ENCODE measurements at regions not wholly inside any gene's neighbourhood (a gene's known extent, or its start where the extent isn't known, plus 50 kb on each side); places are given as distances from the start of the nearest gene placed in this dataset.
"Not testable (repeated sequence)": the region's sequence is repeated elsewhere in the genome, so short reads cannot be mapped to it uniquely, and the experiment has no call there.

DNA sequence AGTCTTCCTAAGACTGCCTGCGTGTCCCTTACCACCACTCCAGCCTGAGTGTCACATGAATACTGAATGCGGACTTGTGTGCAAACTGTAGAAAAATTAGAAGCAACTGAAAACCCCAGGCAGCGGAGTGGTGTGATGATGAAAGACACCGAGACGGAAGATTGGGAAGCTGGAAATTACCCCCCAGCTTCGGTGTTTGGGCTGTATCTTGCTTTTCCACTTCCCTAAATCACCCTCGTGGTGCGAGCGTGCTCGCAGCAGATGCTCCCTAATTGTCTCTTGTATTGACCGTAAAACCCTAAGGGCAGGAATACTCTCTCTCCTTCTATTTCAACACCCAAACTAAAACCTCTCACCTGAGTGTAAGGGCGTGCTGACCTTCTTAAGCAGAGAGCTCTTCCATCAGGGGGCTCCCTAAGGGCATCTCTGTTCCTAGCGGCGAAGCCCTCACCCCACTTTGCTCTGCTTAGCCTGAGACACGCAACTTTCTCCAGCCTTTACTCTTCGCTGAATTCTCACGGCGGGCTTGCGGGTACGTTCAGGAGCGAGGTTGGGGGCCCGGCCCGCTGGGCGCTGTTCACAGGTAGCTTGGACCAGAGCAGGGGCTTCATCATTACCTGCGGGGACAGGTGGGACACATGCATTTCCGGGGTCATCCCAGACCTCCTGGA is 62.4 kb downstream of the CRYBB2 start:
- no peak for DNase-seq (ENCODE audit: low read depth)

DNA sequence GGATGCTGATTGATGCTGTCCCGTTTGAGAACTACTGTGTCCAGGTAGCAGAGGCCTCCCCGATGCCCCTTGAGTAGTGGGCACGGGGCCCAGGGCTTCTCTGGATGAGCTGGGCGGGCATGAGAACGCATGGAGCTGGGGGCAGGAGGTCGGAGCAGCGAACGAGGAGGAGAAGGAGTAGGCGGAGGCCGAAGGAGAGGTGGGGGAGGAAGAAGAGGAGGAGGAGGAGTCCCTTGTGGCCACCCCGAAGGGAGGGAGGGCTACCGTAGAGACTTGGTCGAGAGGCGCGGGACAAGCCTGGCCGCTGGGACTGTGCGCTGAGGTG is 62.9 kb downstream of the CRYBB2 start:
- DNase-seq (ENCODE audit: low read depth): no peak

DNA sequence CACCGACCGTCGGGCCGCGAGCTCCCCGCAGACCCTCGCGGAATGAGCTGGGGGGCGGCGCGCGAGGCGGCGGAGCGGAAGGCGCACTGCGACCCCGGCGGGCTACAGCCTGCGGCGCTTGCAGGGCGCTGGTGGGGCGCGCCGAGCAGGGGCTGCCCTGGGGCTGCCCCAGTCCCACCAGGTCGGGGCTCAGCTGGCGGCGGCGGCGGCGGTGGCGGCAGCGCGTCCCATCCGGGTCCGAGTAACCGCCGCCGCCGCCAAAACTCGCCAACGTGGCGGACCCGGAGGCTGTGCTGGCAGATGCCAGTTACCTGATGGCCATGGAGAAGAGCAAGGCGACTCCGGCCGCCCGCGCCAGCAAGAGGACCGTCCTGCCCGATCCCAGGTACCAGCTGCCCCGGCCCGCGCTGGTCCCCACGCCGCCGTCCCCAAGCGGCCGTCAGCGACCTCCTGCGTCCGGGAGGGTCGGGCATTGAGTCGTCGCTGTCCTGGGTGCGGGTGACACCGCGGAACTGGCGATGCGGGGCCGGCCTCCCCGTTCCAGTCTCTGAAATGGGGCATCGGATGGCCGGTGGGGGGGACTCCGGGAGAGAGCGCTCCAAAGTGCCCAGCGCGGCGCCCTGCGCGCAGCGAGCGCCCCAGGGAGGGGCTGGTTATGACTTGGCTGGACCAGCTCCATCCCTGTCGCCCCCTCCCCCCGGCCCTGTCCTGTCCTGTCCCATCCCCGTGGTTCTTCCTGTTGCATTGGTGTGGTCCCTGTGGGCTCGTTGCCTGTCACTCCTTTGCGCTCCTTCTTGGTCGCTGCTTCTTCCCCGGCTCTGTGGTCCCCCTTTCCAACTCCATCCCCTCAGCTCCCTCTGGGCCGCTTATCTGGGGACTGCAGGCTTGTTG is 63.5 kb downstream of the CRYBB2 start:
- no peak for DNase-seq (ENCODE audit: low read depth)

DNA sequence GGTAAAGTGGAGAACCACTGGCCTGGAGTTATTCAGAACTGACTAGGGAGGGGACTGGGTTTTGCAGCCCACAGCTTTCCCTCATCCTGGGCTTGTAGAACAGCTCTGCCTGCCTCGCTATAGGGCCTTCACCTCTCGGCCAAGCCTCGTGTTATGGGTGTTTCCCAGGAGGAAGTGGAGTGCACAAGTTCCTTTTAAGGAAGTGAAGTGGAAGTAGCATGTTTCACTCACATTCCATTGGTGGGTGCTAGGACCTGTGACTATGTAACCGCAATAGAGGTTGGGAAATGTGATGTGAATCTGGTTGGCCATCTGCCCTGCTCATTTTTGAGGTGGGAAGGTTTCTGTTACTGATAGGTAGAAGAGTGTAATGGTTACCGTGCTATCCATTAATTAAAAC is 69.0 kb downstream of the CRYBB2 start:
- DNase-seq (ENCODE audit: low read depth): not testable (repeated sequence)

DNA sequence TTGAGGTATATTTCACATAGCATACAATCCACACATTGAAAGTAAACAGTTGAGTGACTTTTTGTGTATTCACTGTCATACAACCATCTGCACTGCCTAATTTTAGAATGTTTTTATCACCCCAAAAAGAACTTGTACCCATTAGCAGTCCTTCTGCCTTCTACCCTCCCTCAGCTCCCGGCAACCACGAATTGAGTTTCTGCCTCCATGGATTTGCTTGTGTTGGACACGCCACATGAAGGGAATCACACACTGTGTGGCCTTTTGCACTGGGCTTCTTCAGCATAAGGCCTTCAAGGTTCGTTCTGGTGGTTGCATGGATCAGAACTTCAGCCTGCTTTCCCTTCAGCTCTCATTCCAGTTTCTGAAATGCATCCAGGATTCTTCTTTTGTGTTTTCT is 82.5 kb downstream of the CRYBB2 start:
- DNase-seq (ENCODE audit: low read depth): not testable (repeated sequence)

DNA sequence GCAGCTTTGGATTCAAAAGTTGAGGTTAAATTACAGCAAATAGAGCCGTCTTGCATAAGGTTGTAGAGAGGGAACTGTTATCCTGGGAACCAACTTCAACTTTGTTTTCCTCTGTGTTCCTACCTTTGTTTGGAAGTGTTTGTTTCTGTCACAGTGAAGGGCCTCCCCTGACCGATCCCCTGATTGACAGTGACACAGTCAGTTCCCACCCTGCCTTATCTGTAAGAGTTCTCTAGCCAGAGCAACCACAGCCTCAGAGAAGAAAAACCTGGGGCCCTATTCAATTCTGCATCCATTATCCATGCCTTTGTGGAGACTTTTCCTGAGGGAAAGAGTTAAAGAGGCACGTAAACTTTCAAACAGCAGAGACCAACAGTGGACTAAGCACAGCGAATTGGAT is 90.1 kb downstream of the CRYBB2 start:
- not testable (repeated sequence) for DNase-seq (ENCODE audit: low read depth)

DNA sequence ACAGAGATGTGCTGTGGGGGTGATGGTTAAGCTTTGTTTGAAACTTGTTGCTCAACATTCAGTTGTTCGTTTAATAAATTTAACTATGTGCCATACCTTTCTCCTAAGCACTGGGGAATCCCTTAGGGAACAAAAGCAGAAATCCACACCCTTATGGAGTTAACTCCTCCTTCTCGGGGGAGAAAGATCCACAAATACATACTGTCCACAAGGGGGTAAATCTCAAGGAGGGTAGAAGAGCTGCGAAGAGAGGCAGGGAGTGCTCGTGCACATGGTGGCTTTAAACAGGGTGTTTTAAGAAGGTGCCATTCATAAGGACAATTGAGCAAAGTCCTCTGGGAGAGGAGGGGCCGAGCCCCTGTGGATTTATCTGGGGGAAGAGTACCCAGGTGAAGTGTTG is 92.5 kb downstream of the CRYBB2 start:
- not testable (repeated sequence) for DNase-seq (ENCODE audit: low read depth)

DNA sequence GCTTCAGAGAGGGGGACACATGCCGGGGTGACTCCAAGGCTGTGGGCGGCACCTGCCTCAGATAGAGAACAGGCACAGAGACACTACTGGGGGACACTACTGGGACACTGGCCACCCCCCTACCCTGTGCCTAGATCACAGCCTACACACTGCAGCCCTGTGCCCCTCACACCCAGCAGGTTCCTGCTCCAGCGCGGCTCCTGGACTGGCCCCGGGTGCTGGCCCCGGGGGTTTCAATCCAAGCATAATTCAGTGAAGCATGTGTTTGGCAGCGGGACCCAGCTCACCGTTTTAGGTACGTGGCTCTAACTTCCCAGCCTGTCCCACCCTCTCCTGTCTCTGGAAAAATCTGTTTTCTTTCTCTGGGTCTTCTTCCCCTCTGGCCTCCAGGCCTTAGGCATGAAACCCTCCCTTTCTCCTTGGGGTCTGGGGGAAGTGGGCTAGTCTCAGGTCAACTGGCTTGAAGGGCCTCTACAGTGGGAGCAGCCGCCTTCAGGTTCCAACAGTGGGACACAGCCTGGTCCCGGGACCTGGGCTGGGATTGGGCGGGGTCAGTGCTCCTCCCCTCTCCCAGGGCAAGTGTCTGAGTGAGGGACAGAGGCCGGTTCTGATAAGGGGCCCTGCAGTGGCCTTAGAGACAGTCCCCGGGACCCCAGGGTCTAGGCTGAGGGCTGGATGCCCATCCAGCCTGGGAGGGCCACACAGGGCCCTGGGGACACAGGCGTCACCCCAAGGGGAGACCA is 98.8 kb downstream of the CRYBB2 start:
- no peak for DNase-seq (ENCODE audit: low read depth)

DNA sequence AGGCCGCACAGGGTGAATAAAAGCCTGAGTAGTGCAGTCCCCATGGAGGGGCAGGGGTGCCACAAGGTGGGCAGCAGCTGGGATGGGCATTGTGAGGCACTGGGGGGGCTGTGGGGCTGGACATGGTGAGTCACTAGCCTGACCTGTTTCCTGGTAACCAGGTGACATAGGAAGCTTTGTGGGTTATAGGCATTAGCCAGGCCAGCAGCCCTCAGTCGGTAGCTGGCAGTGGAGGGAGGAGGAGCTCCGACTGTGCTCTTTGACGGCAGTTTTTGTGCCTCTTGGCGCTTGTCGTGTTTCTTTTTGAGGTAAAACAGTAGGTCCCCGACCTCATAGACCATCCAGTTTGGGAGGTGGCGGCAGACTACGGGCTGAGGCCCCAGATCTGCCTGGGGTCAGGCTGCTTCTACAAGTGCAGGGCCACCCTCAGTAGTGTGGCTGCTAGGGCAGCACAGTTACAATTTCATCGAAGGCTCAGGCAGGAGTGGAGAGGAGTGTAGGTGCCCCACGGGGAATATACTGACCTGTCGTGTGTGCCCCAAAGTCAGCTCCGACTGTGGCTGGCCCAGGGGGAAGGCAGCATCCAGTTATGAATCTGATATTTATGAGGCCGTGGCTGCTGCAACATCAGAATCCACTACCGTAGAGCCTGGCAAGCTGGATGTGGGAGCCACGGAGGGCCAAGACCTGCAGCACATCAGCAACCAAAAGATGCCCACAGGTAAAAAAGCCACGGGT is 107.7 kb downstream of the CRYBB2 start:
- DNase-seq (ENCODE audit: low read depth): no peak

DNA sequence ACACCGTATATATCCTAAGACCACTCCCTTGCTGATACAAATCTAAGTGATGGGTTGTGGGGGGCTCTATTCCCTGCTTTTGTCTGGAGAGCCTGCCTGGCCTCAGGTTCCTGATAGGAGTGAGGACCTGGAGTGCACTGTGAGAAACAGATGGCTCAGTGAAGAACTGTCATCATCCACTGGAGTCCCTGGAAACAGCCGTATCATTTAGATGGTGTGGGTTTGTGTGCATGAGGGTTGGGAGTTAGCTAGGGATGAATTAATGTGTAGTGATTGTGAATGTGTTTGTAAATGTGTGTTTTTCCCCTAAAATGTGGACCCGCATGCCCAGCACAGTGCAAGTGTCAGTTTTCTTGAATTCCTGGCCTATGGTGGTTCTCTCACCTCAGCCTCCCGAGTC is 111.6 kb downstream of the CRYBB2 start:
- DNase-seq (ENCODE audit: low read depth): no peak

DNA sequence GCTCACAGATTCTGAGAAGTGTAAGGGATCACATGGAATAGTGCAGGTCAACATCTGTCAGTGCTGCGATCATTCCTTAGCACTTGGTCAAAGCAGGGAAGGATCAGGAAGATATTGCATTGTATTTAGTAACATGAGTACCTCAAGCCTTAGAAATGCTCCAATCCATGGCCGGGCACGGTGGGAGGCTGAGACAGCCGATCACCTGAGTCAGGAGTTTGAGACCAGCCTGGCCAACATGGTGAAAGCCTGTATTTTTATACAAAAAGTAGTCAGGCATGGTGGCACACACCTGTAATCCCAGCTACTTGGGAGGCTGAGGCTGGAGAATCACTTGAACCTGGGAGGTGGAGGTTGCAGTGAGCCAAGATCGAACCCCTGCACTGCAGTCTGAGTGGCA is 112.5 kb downstream of the CRYBB2 start:
- not testable (repeated sequence) for DNase-seq (ENCODE audit: low read depth)

DNA sequence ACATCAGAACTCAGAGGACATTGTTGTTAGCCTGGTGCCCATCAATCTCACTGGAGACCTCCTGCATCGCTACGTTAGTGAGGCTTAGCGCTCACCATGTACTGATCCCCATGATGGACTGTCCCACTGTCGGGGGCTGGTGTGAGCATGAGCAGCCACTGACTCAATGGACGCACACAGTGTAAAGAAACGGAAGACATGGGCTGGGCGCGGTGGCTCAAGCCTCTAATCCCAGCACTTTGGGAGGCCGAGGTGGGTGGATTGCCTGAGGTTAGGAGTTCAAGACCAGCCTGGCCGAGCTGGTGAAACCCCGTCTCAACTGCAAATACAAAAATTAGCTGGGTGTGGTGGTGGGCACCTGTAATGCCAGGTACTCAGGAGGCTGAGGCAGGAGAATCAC is 112.9 kb downstream of the CRYBB2 start:
- DNase-seq (ENCODE audit: low read depth): no peak

DNA sequence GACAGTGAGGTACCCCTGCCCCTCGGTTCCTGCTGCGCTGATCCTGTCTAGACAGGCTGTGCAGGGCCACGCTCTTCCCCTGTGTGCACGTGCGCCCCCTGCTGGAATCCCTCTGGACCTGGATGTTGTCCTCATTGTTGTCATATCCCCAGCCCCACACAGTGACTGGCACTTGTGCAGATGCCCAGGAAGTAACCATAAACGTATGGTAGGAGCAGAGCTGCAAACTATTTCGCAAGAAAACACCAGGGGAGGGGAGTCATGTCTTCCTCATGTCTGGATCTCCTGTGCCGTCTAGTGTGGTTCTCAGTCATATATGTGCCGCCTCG is 114.7 kb downstream of the CRYBB2 start:
- DNase-seq (ENCODE audit: low read depth): no peak

DNA sequence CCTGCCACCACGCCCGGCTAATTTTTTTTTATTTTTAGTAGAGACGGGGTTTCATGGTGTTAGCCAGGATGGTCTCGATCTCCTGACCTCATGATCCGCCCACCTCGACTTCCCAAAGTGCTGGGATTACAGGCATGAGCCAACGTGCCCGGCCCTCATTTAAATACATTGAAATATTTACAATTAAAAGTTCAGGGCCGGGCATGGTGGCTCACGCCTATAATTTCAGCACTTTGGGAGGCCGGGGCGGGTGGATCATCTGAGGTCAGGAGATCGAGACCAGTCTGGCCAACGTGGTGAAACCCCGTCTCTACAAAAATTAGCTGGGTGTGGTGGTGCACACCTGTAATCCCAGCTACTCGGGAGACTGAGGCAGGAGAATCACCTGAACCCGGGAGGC is 115.2 kb downstream of the CRYBB2 start:
- not testable (repeated sequence) for DNase-seq (ENCODE audit: low read depth)

DNA sequence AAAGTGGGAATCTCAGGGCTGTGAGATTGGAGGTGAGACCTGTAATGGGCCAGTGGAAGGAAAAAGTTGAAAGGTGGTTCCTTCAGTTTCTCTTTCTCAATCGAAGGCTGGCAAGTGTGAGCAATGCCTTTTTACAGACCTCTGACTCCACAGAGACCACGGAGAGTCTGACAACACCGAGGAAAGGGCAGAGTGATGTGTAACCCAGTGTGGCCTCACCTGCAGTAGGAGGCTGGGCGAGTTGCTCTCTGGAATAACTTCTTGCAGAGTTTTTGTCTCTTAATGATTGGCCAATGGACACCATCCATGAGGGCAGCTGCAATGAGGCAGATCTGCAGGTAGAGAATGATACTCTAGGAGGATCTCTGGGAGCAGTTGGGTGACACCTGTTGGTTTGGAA is 115.8 kb downstream of the CRYBB2 start:
- not testable (repeated sequence) for DNase-seq (ENCODE audit: low read depth)

DNA sequence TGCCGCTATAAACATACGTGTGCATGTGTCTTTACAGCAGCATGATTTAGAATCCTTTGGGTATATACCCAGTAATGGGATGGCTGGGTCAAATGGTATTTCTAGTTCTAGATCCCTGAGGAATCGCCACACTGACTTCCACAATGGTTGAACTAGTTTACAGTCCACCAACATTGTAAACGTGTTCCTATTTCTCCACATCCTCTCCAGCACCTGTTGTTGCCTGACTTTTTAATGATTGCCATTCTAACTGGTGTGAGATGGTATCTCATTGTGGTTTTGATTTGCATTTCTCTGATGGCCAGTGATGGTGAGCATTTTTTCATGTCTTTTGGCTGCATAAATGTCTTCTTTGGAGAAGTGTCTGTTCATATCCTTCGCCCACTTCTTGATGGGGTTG is 121.1 kb downstream of the CRYBB2 start:
- not testable (repeated sequence) for DNase-seq (ENCODE audit: low read depth)

DNA sequence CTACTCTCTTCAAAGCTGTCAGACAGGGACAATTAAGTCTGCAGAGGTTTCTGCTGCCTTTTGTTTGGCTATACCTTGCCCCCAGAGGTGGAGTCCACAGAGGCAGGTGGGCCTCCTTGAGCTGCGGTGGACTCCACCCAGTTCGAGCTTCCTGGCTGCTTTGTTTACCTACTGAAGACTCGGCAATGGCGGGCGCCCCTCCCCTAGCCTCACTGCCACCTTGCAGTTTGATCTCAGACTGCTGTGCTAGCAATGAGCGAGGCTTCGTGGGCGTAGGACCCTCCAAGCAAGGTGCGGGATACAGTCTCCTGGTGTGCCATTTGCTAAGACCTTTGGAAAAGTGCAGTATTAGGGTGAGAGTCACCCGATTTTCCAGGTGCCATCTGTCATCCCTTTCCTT is 124.9 kb downstream of the CRYBB2 start:
- DNase-seq (ENCODE audit: low read depth): not testable (repeated sequence)

DNA sequence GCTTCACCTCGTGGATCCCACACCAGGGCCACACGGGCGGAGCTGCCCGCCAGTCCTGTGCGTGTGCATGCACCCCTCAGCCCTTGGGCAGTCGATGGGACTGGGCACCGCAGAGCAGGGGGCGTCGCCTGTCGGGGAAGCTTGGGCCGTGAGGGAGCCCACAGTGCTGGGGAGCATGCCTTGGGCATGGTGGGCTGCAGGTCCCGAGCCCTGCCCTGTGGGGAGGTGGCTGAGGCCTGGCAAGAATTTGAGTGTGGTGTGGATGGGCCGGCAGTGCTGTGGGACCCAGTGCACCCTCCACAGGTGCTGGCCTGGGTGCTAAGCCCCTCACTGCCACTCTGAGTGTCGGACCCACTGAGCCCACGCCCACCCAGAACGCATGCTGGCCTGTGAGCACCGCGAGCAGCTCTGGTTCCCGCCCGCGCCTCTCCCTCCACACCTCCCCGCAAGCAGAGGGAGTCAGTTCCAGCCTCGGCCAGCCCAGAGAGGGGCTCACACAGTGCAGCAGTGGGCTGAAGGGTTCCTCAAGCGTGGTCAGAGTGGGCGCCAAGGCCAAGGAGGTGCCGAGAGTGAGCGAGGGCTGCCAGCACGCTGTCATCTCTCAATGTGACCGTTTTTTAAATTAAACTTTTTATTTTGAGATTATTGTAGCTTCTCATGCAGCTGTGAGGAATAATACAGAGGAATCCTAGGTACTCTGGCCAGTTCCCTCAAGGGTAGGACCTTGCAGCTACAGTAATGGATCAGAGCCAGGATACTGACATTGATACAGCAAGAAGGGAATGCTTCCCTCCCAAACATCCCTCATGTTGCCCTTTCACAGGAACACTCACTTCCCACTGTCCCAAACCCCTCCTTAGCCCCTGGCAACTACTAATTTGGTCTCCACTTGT is 127.7 kb downstream of the CRYBB2 start:
- no peak for DNase-seq (ENCODE audit: low read depth)

DNA sequence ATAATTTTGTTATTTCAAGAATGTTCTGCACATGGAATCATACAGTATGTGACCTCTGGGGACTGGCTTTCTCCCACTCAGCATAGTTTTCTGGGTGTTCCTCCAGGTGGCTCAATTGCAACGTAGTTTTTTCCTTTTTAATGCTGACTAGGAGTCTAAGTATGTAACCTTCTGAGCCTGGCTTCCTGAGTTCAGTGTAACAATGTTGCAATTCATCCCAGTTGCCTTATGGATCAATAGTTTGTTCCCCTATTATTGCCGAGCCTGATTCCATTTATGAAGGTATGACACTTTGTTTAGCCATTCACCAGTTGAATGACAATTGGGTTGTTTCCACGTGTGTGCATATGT is 128.3 kb downstream of the CRYBB2 start:
- no peak for DNase-seq (ENCODE audit: low read depth)

DNA sequence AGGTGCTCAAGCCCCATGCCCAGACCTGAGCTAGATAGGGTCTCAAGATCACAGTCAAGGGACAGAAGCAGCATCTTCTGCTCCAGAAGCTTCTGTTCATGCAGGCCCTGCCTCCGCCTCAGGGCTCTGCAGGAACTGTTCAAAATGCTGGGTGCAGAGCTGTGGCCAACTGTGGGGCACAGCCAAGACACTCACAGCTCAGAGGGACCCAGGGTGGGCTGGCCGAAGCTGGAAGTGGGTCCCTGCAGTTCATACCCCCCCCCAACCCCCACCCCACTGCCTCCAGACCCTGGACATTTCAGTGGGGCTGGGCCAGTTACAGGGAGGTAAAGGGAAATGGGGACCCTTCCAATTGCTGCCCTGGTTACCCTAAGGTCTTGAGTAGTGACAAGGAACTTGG is 129.0 kb downstream of the CRYBB2 start:
- no peak for DNase-seq (ENCODE audit: low read depth)

DNA sequence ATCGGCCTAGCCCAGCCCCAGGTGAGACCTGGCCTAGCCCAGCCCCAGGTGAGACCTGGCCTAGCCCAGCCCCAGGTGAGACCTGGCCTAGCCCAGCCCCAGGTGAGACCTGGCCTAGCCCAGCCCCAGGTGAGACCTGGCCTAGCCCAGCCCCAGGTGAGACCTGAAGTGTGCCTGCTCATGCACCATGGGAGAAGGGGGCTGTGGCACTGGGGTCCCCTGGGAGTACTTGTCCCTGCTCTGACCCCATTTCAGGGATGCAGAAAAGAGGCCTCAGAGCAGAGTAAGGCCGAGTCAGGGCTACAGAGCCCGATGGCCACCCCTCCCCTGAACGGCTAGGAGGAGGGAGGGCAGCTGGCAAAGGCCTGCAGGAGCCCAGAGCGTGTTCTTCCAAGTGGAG is 129.6 kb downstream of the CRYBB2 start:
- not testable (repeated sequence) for DNase-seq (ENCODE audit: low read depth)
